ENCODE measurements at regions not wholly inside any gene's neighbourhood (a gene's known extent, or its start where the extent isn't known, plus 50 kb on each side); places are given as distances from the start of the nearest gene placed in this dataset.

GRCh38 chr5:20229303-20230005 lies 241.5 kb upstream of the CDH18 start:
- Histone ChIP-seq H4K20me1 (ENCODE audit: insufficient read depth, low read length) (no peaks in the 10 kb centered on the region), H2AFZ (ENCODE audit: low read depth, low read length) (no peak overlapping the region), H3K79me2 (ENCODE audit: insufficient read depth, low read length) (no peaks in the 10 kb centered on the region), H3K4me3 (ENCODE audit: insufficient read depth, low read depth, low read length) (no peak overlapping the region), H3K4me2 (ENCODE audit: low read length) (no peak overlapping the region), H3K36me3 (ENCODE audit: insufficient read depth, low read length) (no peaks in the 10 kb centered on the region), H3K9ac (ENCODE audit: low read length) (no peak overlapping the region), H3K4me1 (ENCODE audit: insufficient read depth, low read length) (no peaks in the 10 kb centered on the region), H3K27ac (ENCODE audit: low read depth, low read length) (no peak overlapping the region), H3K27me3 (ENCODE audit: insufficient read depth, low read length) (no peaks in the 10 kb centered on the region), H3K9me3 (ENCODE audit: insufficient read depth, low read depth, low read length) (no peaks in the 10 kb centered on the region)
- H3K27me3 Mint-ChIP-seq (ENCODE audit: low read depth, unreplicated experiment), result no peaks in the 10 kb centered on the region
- H3K9me3 Mint-ChIP-seq (ENCODE audit: unreplicated experiment), result no peaks in the 10 kb centered on the region
- TF ChIP-seq EZH2 (IDR thresholded peaks at IDR 0.05; ENCODE audit: insufficient read depth, low read length) (no peak), CTCF (IDR thresholded peaks at IDR 0.05; ENCODE audit: insufficient read depth, low read depth, low read length) (no peak)
- no peaks in the 10 kb centered on the region for H3K4me1 Mint-ChIP-seq (ENCODE audit: low read depth, unreplicated experiment)
- FAIRE-seq (no peak), DNase-seq (ENCODE audit: low read depth) (no peak)
- H3K36me3 Mint-ChIP-seq (ENCODE audit: low read depth, unreplicated experiment), result no peaks in the 10 kb centered on the region
- no peak overlapping the region for H3K4me3 Mint-ChIP-seq (ENCODE audit: unreplicated experiment)
- H3K27ac Mint-ChIP-seq (ENCODE audit: unreplicated experiment), result no peak overlapping the region

GRCh38 chr5:20224966-20225365 lies 237.0 kb upstream of the CDH18 start:
- Histone ChIP-seq H2AFZ (ENCODE audit: low read depth, low read length) (no peak overlapping the region), H3K79me2 (ENCODE audit: insufficient read depth, low read length) (no peaks in the 10 kb centered on the region), H3K27ac (ENCODE audit: low read depth, low read length) (no peak overlapping the region), H3K4me1 (ENCODE audit: insufficient read depth, low read length) (no peaks in the 10 kb centered on the region), H3K27me3 (ENCODE audit: insufficient read depth, low read length) (no peaks in the 10 kb centered on the region), H3K4me3 (ENCODE audit: insufficient read depth, low read depth, low read length) (no peak overlapping the region), H3K4me2 (ENCODE audit: low read length) (no peak overlapping the region), H3K36me3 (ENCODE audit: insufficient read depth, low read length) (no peaks in the 10 kb centered on the region), H3K9me3 (ENCODE audit: insufficient read depth, low read depth, low read length) (no peaks in the 10 kb centered on the region), H3K9ac (ENCODE audit: low read length) (no peak overlapping the region), H4K20me1 (ENCODE audit: insufficient read depth, low read length) (no peaks in the 10 kb centered on the region)
- Mint-ChIP-seq H3K9me3 (ENCODE audit: unreplicated experiment) (no peaks in the 10 kb centered on the region), H3K4me3 (ENCODE audit: unreplicated experiment) (no peak overlapping the region), H3K27ac (ENCODE audit: unreplicated experiment) (no peak overlapping the region), H3K27me3 (ENCODE audit: low read depth, unreplicated experiment) (no peaks in the 10 kb centered on the region), H3K4me1 (ENCODE audit: low read depth, unreplicated experiment) (no peaks in the 10 kb centered on the region), H3K36me3 (ENCODE audit: low read depth, unreplicated experiment) (no peaks in the 10 kb centered on the region)
- TF ChIP-seq CTCF (IDR thresholded peaks at IDR 0.05; ENCODE audit: insufficient read depth, low read depth, low read length) (no peak), EZH2 (IDR thresholded peaks at IDR 0.05; ENCODE audit: insufficient read depth, low read length) (no peak)
- FAIRE-seq, result no peak
- DNase-seq (ENCODE audit: low read depth), result no peak

- no peak overlapping the region for H3K4me3 ChIP-seq (ENCODE audit: insufficient read depth, low read depth, low read length)
- H3K79me2 ChIP-seq (ENCODE audit: insufficient read depth, low read length), result no peaks in the 10 kb centered on the region
- no peak overlapping the region for H3K4me3 Mint-ChIP-seq (ENCODE audit: unreplicated experiment)
- no peak overlapping the region for H3K27ac Mint-ChIP-seq (ENCODE audit: unreplicated experiment)
- H3K36me3 Mint-ChIP-seq (ENCODE audit: low read depth, unreplicated experiment), result no peaks in the 10 kb centered on the region
- H3K9ac ChIP-seq (ENCODE audit: low read length), result no peak overlapping the region
- H3K4me1 ChIP-seq (ENCODE audit: insufficient read depth, low read length), result no peaks in the 10 kb centered on the region
- FAIRE-seq (no peak), DNase-seq (ENCODE audit: low read depth) (peak; percentile 12)
- no peak overlapping the region for H2AFZ ChIP-seq (ENCODE audit: low read depth, low read length)
- H3K27me3 ChIP-seq (ENCODE audit: insufficient read depth, low read length), result no peaks in the 10 kb centered on the region
- H3K4me2 ChIP-seq (ENCODE audit: low read length), result no peak overlapping the region
- no peaks in the 10 kb centered on the region for H3K4me1 Mint-ChIP-seq (ENCODE audit: low read depth, unreplicated experiment)
- no peaks in the 10 kb centered on the region for H3K36me3 ChIP-seq (ENCODE audit: insufficient read depth, low read length)
- no peak overlapping the region for H3K27ac ChIP-seq (ENCODE audit: low read depth, low read length)
- no peaks in the 10 kb centered on the region for H3K9me3 ChIP-seq (ENCODE audit: insufficient read depth, low read depth, low read length)
- no peaks in the 10 kb centered on the region for H3K9me3 Mint-ChIP-seq (ENCODE audit: unreplicated experiment)
- no peaks in the 10 kb centered on the region for H4K20me1 ChIP-seq (ENCODE audit: insufficient read depth, low read length)
- no peaks in the 10 kb centered on the region for H3K27me3 Mint-ChIP-seq (ENCODE audit: low read depth, unreplicated experiment)
- no peak for TF ChIP-seq EZH2 (IDR thresholded peaks at IDR 0.05; ENCODE audit: insufficient read depth, low read length)
- no peak for TF ChIP-seq CTCF (IDR thresholded peaks at IDR 0.05; ENCODE audit: insufficient read depth, low read depth, low read length)
Observed at GRCh38 chr5:20224046-20224445, 236.0 kb upstream of the CDH18 start.
